HCT116 (cell line): ENCODE measurements at regions not wholly inside any gene's neighbourhood (a gene's known extent, or its start where the extent isn't known, plus 50 kb on each side); places are given as distances from the start of the nearest gene placed in this dataset.

ENCODE experiments used
- ATAC-seq: fragments of 200-7000 bp; cut with Tn5 transposase; 2 replicates; pipeline ENCODE4 v1.9.1; 2020; ENCODE audit warnings: mild to moderate bottlenecking, moderate library complexity
- BruUV-seq: library from RNA; stranded (reverse); fragments of 400-500 nt; replicated peaks from 2 replicates; lab custom pipeline; 2021; lab: Mats Ljungman, UMichigan
- CTCF ChIA-PET: fragments of 300-600 bp; sonication (Branson Sonifier 250); formaldehyde crosslinking; loops from one replicate; lab custom pipeline; 2021; ENCODE audit warnings: antibody characterized with exemption; lab: Charles Lee
- POLR2A ChIA-PET: fragments of 300-600, 350-600 bp; sonication (Branson Sonifier 250); formaldehyde crosslinking; loops from one replicate; lab custom pipeline; 2021; ENCODE audit warnings: antibody characterized with exemption; lab: Charles Lee
- RAD21 ChIA-PET, 2 experiments: fragments of 300-600 bp; sonication (Branson Sonifier 250); formaldehyde crosslinking; loops; one replicate each; lab custom pipeline; 2023; ENCODE audit warnings: low total read pairs in 2 of 2; ENCODE audit not compliant: uncharacterized antibody in 2 of 2, unreplicated experiment in 2 of 2, low non-redundant PET in 1 of 2; lab: Charles Lee
- DNase-seq: peaks from one replicate; pipeline ENCODE4 v3.0.0-alpha.2; 2010; ENCODE audit warnings: low read depth, low spot score
- H2AFZ ChIP-seq: fragments of 200-600 bp; shearing (Covaris generic), sonication (generic); 2 replicates; pipeline ENCODE4 v1.6.1; 2017; ENCODE audit warnings: low read depth, mixed run types, mixed read lengths, antibody characterized with exemption, low read length; ENCODE audit not compliant: poor library complexity, severe bottlenecking
- H3K27ac ChIP-seq: 2 replicates; pipeline ENCODE4 v1.5.1; 2012; ENCODE audit warnings: low read depth, low read length
- H3K27me3 ChIP-seq: fragments of 200-600 bp; sonication (generic); 2 replicates; pipeline ENCODE4 v1.6.1; 2016; ENCODE audit warnings: mixed run types, low read length, mixed read lengths; ENCODE audit not compliant: insufficient read depth
- H3K36me3 ChIP-seq, 2 experiments: fragments of 200-500 bp in 1 of 2; fragments of 200-600 bp in 1 of 2; sonication (Bioruptor generic) in 1 of 2; sonication (generic) in 1 of 2; 2 replicates each; pipeline versions ENCODE4 v1.5.1 to v1.6.1; 2014 to 2016; ENCODE audit warnings: low read length in 2 of 2, inconsistent platforms in 1 of 2, mixed read lengths in 1 of 2, mixed run types in 1 of 2; ENCODE audit not compliant: insufficient read depth in 2 of 2, control insufficient read depth in 1 of 2
- H3K4me1 ChIP-seq, 2 experiments: fragments of 200-600 bp in 1 of 2; sonication (generic) in 1 of 2; 2 replicates each; pipeline versions ENCODE4 v1.5.1 to v1.6.1; 2012 to 2017; ENCODE audit warnings: low read length in 2 of 2, inconsistent platforms in 1 of 2, mild to moderate bottlenecking in 1 of 2, mixed read lengths in 1 of 2, mixed run types in 1 of 2, moderate library complexity in 1 of 2; ENCODE audit not compliant: insufficient read depth in 2 of 2, control insufficient read depth in 1 of 2
- H3K4me2 ChIP-seq: fragments of 200-600 bp; sonication (generic); 2 replicates; pipeline ENCODE4 v1.6.1; 2017; ENCODE audit warnings: mixed run types, low read length, mixed read lengths
- H3K4me3 ChIP-seq, 2 experiments: fragments of 200-600 bp in 1 of 2; sonication (generic) in 1 of 2; replicated peaks in 1 of 2; 2 replicates each; pipeline ENCODE4 v1.5.1; 2011 to 2016; ENCODE audit warnings: low read length in 2 of 2, control low read depth in 1 of 2, low read depth in 1 of 2, mild to moderate bottlenecking in 1 of 2, mixed read lengths in 1 of 2, mixed run types in 1 of 2
- H3K79me2 ChIP-seq: fragments of 200-600 bp; sonication (generic); 2 replicates; pipeline ENCODE4 v1.6.1; 2017; ENCODE audit warnings: mild to moderate bottlenecking, mixed run types, low read length, moderate library complexity, mixed read lengths; ENCODE audit not compliant: insufficient read depth
- H3K9ac ChIP-seq: fragments of 200-600 bp; sonication (generic); 2 replicates; pipeline ENCODE4 v1.6.1; 2016; ENCODE audit warnings: low read length, mixed read lengths
- H3K9me2 ChIP-seq: fragments of 200-600 bp; sonication (generic), shearing (Covaris generic); 2 replicates; pipeline ENCODE4 v1.6.1; 2017; ENCODE audit warnings: mixed run types, mild to moderate bottlenecking, moderate library complexity; ENCODE audit not compliant: insufficient read depth
- H3K9me3 ChIP-seq, 2 experiments: fragments of 200-500 bp in 1 of 2; fragments of 200-600 bp in 1 of 2; sonication (Bioruptor generic) in 1 of 2; sonication (generic) in 1 of 2; 2 replicates each; pipeline ENCODE4 v1.6.1; 2014 to 2017; ENCODE audit warnings: low read length in 2 of 2, mixed read lengths in 2 of 2, inconsistent platforms in 1 of 2, low read depth in 1 of 2, mild to moderate bottlenecking in 1 of 2, mixed run types in 1 of 2, moderate library complexity in 1 of 2; ENCODE audit not compliant: control insufficient read depth in 1 of 2, insufficient read depth in 1 of 2
- H4K20me1 ChIP-seq: fragments of 200-600 bp; sonication (generic), shearing (Covaris generic); 2 replicates; pipeline ENCODE4 v1.6.1; 2017; ENCODE audit warnings: mixed run types, mild to moderate bottlenecking, moderate library complexity; ENCODE audit not compliant: insufficient read depth
- CBX3 ChIP-seq: IDR thresholded peaks from 2 replicates; pipeline ENCODE4 v1.6.1; 2012; ENCODE audit warnings: low read depth
- CEBPB ChIP-seq: IDR thresholded peaks from 2 replicates; pipeline ENCODE4 v1.6.1; 2012; ENCODE audit warnings: low read depth
- EGR1 ChIP-seq: IDR thresholded peaks from 2 replicates; pipeline ENCODE4 v1.6.1; 2012; ENCODE audit warnings: low read depth
- ELF1 ChIP-seq: IDR thresholded peaks from 2 replicates; pipeline ENCODE4 v1.6.1; 2012; ENCODE audit warnings: low read depth, borderline replicate concordance
- EZH2 ChIP-seq: fragments of 200-600 bp; sonication (generic); IDR thresholded peaks from 2 replicates; pipeline ENCODE4 v1.6.1; 2017; ENCODE audit warnings: antibody characterized with exemption, mixed run types
- FOSL1 ChIP-seq: IDR thresholded peaks from 2 replicates; pipeline ENCODE4 v1.6.1; 2012; ENCODE audit warnings: low read depth
- JUND ChIP-seq: IDR thresholded peaks from 2 replicates; pipeline ENCODE4 v1.6.1; 2012
- MAX ChIP-seq: IDR thresholded peaks from 2 replicates; pipeline ENCODE4 v1.6.1; 2012
- POLR2A ChIP-seq: IDR thresholded peaks from 2 replicates; pipeline ENCODE4 v1.7.0; 2011; ENCODE audit warnings: borderline replicate concordance; ENCODE audit not compliant: insufficient read depth, insufficient read length; ENCODE audit errors: extremely low read depth
- REST ChIP-seq: IDR thresholded peaks from 2 replicates; pipeline ENCODE4 v1.6.1; 2012; ENCODE audit warnings: low read depth
- SIN3A ChIP-seq: IDR thresholded peaks from 2 replicates; pipeline ENCODE4 v1.6.1; 2012; ENCODE audit warnings: low read depth
- SP1 ChIP-seq: IDR thresholded peaks from 2 replicates; pipeline ENCODE4 v1.6.1; 2012; ENCODE audit warnings: low read depth
- TCF7L2 ChIP-seq: IDR thresholded peaks from 2 replicates; pipeline ENCODE4 v1.7.0; 2011; ENCODE audit warnings: borderline replicate concordance, inconsistent platforms; ENCODE audit not compliant: insufficient read depth, insufficient read length; ENCODE audit errors: extremely low read depth
- YY1 ChIP-seq: IDR thresholded peaks from 2 replicates; pipeline ENCODE4 v1.6.1; 2011; ENCODE audit warnings: low read length, low read depth, moderate library complexity, mild to moderate bottlenecking; ENCODE audit not compliant: insufficient replicate concordance; ENCODE audit errors: extremely low read depth
- ZFX ChIP-seq: fragments of 450-650 bp; IDR thresholded peaks from 2 replicates; pipeline ENCODE4 v1.6.1; 2017
- ZNF274 ChIP-seq: fragments of 200-500 bp; sonication (Bioruptor generic); IDR thresholded peaks from 2 replicates; pipeline ENCODE4 v1.6.1; 2014; ENCODE audit warnings: mild to moderate bottlenecking, low read depth, low read length, inconsistent platforms
- intact Hi-C: fragments of 100-400 bp; cut with micrococcal nuclease; formaldehyde crosslinking; loops from 2 replicates; pipeline ENCODE4 v1.10.0; 2022

DNA sequence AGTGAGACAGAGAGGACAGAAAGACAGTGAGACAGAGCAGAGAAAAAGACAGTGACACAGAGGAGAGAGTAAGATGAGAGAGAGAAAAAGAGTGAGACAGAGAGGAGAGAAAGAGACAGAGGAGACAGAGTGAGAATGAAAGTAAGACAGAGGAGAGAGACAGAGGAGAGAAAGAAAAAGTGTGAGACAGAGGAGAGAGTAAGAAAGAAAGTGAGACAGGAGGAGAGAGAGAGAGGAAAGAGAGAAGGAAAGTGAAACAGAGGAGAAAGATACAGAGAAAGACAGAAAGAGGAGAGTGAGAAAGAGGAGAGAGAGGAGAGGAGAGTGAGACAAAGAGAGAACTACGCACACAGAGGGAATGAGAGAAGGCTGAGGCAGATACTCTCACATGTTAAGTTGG is 411.6 kb upstream of the USP9Y start:
- ATAC-seq = no peak
- H3K36me3 ChIP-seq = no peaks in the 10 kb centered on the region
- H3K9me2 ChIP-seq = no peaks in the 10 kb centered on the region
- no peaks in the 10 kb centered on the region for H3K27me3 ChIP-seq
- no peaks in the 10 kb centered on the region for H4K20me1 ChIP-seq
- no peaks in the 10 kb centered on the region for H3K79me2 ChIP-seq
- DNase-seq = no peak
- H3K27ac ChIP-seq = no peak overlapping the region
- TF ChIP-seq MAX = no peak
- TF ChIP-seq JUND = no peak
- TF ChIP-seq ZNF274 = no peak
- no peak for TF ChIP-seq CBX3
- TF ChIP-seq ELF1 = no peak
- TF ChIP-seq ZFX = no peak
- TF ChIP-seq EGR1 = no peak
- TF ChIP-seq FOSL1 = no peak
- TF ChIP-seq YY1 = no peak
- TF ChIP-seq POLR2A = no peak
- TF ChIP-seq CEBPB = no peak
- TF ChIP-seq TCF7L2 = no peak
- no peak for TF ChIP-seq EZH2
- no peak for TF ChIP-seq REST
- TF ChIP-seq SIN3A = no peak
- no peak for TF ChIP-seq SP1
- no peak overlapping the region for H2AFZ ChIP-seq
- no TSS peak for BruUV-seq
- no peak overlapping the region for H3K9ac ChIP-seq
- ChIA-PET RAD21 (no interaction called here), POLR2A (no interaction called here), CTCF (no interaction called here)
- intact Hi-C loops = no loop called here
- no peak overlapping the region for H3K4me2 ChIP-seq
- H3K4me1 ChIP-seq = no peaks in the 10 kb centered on the region
- no peaks in the 10 kb centered on the region for H3K9me3 ChIP-seq
- H3K4me3 ChIP-seq = no peak overlapping the region
